ENCODE measurements at regions not wholly inside any gene's neighbourhood (a gene's known extent, or its start where the extent isn't known, plus 50 kb on each side); places are given as distances from the start of the nearest gene placed in this dataset.

GRCh38 chr9:118177241-118177640 lies 473.0 kb downstream of the TLR4 start:
- H3K36me3 ChIP-seq (ENCODE audit: insufficient read depth, low read length): no peaks in the 10 kb centered on the region
- FAIRE-seq (no peak), DNase-seq (ENCODE audit: low read depth) (no peak)
- TF ChIP-seq EZH2 (IDR thresholded peaks at IDR 0.05; ENCODE audit: insufficient read depth, low read length): no peak
- no peak for TF ChIP-seq CTCF (IDR thresholded peaks at IDR 0.05; ENCODE audit: insufficient read depth, low read depth, low read length)
- no peaks in the 10 kb centered on the region for H3K4me1 ChIP-seq (ENCODE audit: insufficient read depth, low read length)
- H3K4me1 Mint-ChIP-seq (ENCODE audit: low read depth, unreplicated experiment): no peaks in the 10 kb centered on the region
- H3K27ac Mint-ChIP-seq (ENCODE audit: unreplicated experiment): no peak overlapping the region
- no peaks in the 10 kb centered on the region for H4K20me1 ChIP-seq (ENCODE audit: insufficient read depth, low read length)
- no peak overlapping the region for H3K4me2 ChIP-seq (ENCODE audit: low read length)
- no peaks in the 10 kb centered on the region for H3K79me2 ChIP-seq (ENCODE audit: insufficient read depth, low read length)
- H3K9ac ChIP-seq (ENCODE audit: low read length): no peak overlapping the region
- H3K27ac ChIP-seq (ENCODE audit: low read depth, low read length): no peak overlapping the region
- no peaks in the 10 kb centered on the region for H3K27me3 Mint-ChIP-seq (ENCODE audit: low read depth, unreplicated experiment)
- H3K4me3 ChIP-seq (ENCODE audit: insufficient read depth, low read depth, low read length): no peak overlapping the region
- H3K27me3 ChIP-seq (ENCODE audit: insufficient read depth, low read length): no peaks in the 10 kb centered on the region
- no peak overlapping the region for H3K4me3 Mint-ChIP-seq (ENCODE audit: unreplicated experiment)
- H3K36me3 Mint-ChIP-seq (ENCODE audit: low read depth, unreplicated experiment): no peaks in the 10 kb centered on the region
- H3K9me3 Mint-ChIP-seq (ENCODE audit: unreplicated experiment): no peaks in the 10 kb centered on the region
- no peak overlapping the region for H2AFZ ChIP-seq (ENCODE audit: low read depth, low read length)
- H3K9me3 ChIP-seq (ENCODE audit: insufficient read depth, low read depth, low read length): no peaks in the 10 kb centered on the region

GRCh38 chr9:118183576-118183975 lies 479.4 kb downstream of the TLR4 start:
- Histone ChIP-seq H3K9ac (ENCODE audit: low read length) (no peak overlapping the region), H3K9me3 (ENCODE audit: insufficient read depth, low read depth, low read length) (no peaks in the 10 kb centered on the region), H3K36me3 (ENCODE audit: insufficient read depth, low read length) (no peaks in the 10 kb centered on the region), H2AFZ (ENCODE audit: low read depth, low read length) (no peak overlapping the region), H3K4me1 (ENCODE audit: insufficient read depth, low read length) (no peaks in the 10 kb centered on the region), H3K27ac (ENCODE audit: low read depth, low read length) (no peak overlapping the region), H3K4me3 (ENCODE audit: insufficient read depth, low read depth, low read length) (no peak overlapping the region), H4K20me1 (ENCODE audit: insufficient read depth, low read length) (no peaks in the 10 kb centered on the region), H3K79me2 (ENCODE audit: insufficient read depth, low read length) (no peaks in the 10 kb centered on the region), H3K4me2 (ENCODE audit: low read length) (no peak overlapping the region), H3K27me3 (ENCODE audit: insufficient read depth, low read length) (no peaks in the 10 kb centered on the region)
- H3K27me3 Mint-ChIP-seq (ENCODE audit: low read depth, unreplicated experiment): no peaks in the 10 kb centered on the region
- no peaks in the 10 kb centered on the region for H3K36me3 Mint-ChIP-seq (ENCODE audit: low read depth, unreplicated experiment)
- FAIRE-seq (no peak), DNase-seq (ENCODE audit: low read depth) (peak; percentile 2)
- peaks cover 7% of the 10 kb centered on the region for H3K4me1 Mint-ChIP-seq (ENCODE audit: low read depth, unreplicated experiment)
- no peaks in the 10 kb centered on the region for H3K9me3 Mint-ChIP-seq (ENCODE audit: unreplicated experiment)
- H3K4me3 Mint-ChIP-seq (ENCODE audit: unreplicated experiment): no peak overlapping the region
- no peak for TF ChIP-seq CTCF (IDR thresholded peaks at IDR 0.05; ENCODE audit: insufficient read depth, low read depth, low read length)
- peak overlapping the region; percentile 84 for H3K27ac Mint-ChIP-seq (ENCODE audit: unreplicated experiment)

GRCh38 chr9:118187408-118187807 lies 483.2 kb downstream of the TLR4 start:
- Histone ChIP-seq H2AFZ (ENCODE audit: low read depth, low read length) (no peak overlapping the region), H4K20me1 (ENCODE audit: insufficient read depth, low read length) (no peaks in the 10 kb centered on the region), H3K4me3 (ENCODE audit: insufficient read depth, low read depth, low read length) (no peak overlapping the region), H3K4me1 (ENCODE audit: insufficient read depth, low read length) (no peaks in the 10 kb centered on the region), H3K27me3 (ENCODE audit: insufficient read depth, low read length) (no peaks in the 10 kb centered on the region), H3K79me2 (ENCODE audit: insufficient read depth, low read length) (no peaks in the 10 kb centered on the region), H3K9me3 (ENCODE audit: insufficient read depth, low read depth, low read length) (no peaks in the 10 kb centered on the region), H3K4me2 (ENCODE audit: low read length) (no peak overlapping the region), H3K27ac (ENCODE audit: low read depth, low read length) (no peak overlapping the region), H3K9ac (ENCODE audit: low read length) (no peak overlapping the region), H3K36me3 (ENCODE audit: insufficient read depth, low read length) (no peaks in the 10 kb centered on the region)
- Mint-ChIP-seq H3K27ac (ENCODE audit: unreplicated experiment) (no peak overlapping the region), H3K4me1 (ENCODE audit: low read depth, unreplicated experiment) (peaks cover 7% of the 10 kb centered on the region), H3K36me3 (ENCODE audit: low read depth, unreplicated experiment) (no peaks in the 10 kb centered on the region), H3K9me3 (ENCODE audit: unreplicated experiment) (no peaks in the 10 kb centered on the region), H3K27me3 (ENCODE audit: low read depth, unreplicated experiment) (no peaks in the 10 kb centered on the region), H3K4me3 (ENCODE audit: unreplicated experiment) (no peak overlapping the region)
- TF ChIP-seq CTCF (IDR thresholded peaks at IDR 0.05; ENCODE audit: insufficient read depth, low read depth, low read length) (no peak), EZH2 (IDR thresholded peaks at IDR 0.05; ENCODE audit: insufficient read depth, low read length) (no peak)
- FAIRE-seq (no peak), DNase-seq (ENCODE audit: low read depth) (no peak)

Measured in astrocyte (in vitro differentiated cells and primary cell).